HG03378 (cell line): ENCODE measurements at regions not wholly inside any gene's neighbourhood (a gene's known extent, or its start where the extent isn't known, plus 50 kb on each side); places are given as distances from the start of the nearest gene placed in this dataset.

Experiments used
- ATAC-seq: cut with Tn5 transposase; IDR thresholded peaks from one replicate; pipeline ENCODE4 v1.9.1; 2021; ENCODE audit warnings: mild to moderate bottlenecking, moderate library complexity; ENCODE audit not compliant: unreplicated experiment

DNA sequence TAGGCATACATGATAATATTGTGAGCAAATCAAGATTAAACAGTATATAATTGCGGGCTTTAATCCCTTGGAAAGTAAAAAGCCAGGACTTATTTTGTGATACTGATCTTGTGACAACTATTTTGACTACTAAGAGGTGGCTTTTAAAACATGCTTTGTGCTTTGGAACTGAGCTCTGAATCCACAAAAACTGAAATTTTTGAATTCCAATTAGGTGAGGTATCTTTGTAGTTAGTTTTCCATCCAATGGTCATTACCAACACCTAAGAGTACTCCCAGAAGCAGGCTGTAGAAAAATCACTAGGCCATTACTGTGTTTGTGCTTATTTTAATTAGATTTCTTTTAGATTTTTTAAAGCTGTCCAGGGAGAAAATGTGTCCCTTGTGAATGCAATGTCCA is 559.5 kb upstream of the WWC1 start:
- ATAC-seq, result no peak

GRCh38 chr5:167732499-167732898 is 558.9 kb upstream of the WWC1 start:
- ATAC-seq, result no peak

- ATAC-seq, result no peak
These were observed 554.5 kb upstream of the WWC1 start for GRCh38 chr5:167736992-167737391.

GRCh38 chr5:167743695-167744464 is 547.6 kb upstream of the WWC1 start:
- ATAC-seq, result no peak

- ATAC-seq, result no peak
These were observed 545.6 kb upstream of the WWC1 start for GRCh38 chr5:167745868-167746267.

DNA sequence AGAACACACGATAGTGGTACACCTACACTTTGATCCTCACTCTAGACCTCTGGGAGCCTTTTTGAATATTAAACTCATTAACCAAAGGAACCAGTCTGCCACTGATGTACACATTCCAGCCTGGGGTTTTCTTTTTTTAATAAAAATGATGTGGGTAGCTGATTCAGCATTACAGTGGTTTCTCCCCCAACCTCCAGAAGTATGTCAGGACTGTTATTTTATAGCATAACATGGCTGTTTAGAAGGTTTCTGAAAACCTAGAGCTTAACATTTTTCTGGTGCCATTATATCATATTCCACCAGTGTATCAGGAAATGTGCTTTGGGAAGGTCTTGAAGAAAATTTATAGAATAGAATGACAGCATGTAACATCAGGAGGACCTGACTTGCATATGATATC is 540.9 kb upstream of the WWC1 start:
- no peak for ATAC-seq

- ATAC-seq, result no peak
These were observed 538.5 kb upstream of the WWC1 start for GRCh38 chr5:167752936-167753335.

DNA sequence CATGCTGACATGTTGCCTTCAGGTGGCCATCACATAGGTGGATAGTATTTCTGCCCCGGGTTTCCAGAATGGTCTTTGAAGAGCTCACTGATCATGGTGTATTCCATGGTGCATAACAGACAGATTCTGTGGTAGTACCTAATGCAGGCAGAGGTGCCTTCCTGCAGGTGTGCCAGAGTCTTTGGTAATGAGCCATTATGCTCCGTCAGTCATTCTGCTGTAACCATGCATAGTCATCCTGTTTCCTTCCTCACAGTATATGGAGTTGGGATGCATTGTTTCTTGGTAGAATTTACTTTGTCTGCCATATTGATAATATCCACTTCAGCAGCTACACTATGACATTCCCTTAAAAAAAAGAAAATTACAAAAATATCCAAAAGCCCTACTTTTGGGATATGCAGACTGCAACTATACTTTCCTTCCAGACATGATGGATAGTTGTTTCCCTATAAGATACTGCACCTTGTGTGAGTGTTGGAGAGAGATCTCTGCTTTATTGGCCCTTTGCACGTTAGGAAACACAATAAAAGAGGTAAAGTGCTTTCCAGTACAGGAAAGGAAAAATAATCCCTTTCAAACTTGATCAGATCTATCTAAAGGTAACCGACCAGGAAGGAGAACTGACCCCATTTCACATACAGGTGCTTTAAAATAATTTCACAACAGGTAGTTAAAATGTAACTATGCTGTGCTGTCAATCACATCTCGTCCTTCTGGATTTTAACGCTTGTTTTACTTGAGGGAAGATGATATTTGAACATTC is 537.5 kb upstream of the WWC1 start:
- no peak for ATAC-seq

DNA sequence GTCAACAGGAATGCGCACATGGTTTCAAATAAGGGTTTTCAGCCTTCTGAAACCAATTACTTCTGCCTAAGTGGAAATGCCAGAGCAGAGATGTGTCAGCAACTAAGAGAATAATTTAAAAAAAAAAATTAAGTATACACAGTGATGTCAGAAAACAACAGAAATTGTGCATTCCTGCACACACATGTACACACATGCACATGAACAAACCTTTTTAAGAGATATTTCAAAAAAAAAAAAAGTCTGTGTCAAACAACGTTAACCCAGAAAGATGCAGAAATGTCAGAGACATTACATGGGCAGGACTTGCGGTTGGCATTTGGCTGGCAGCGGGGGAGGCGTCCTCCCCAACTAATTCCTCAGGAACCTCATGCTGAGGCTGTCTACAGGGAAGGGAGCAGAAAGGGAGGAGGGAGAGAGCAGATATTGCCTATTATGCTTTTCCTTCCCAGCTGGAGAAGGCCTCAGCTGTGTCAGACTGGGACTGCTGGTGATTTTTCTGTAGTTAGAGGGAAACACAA is 536.9 kb upstream of the WWC1 start:
- no peak for ATAC-seq

DNA sequence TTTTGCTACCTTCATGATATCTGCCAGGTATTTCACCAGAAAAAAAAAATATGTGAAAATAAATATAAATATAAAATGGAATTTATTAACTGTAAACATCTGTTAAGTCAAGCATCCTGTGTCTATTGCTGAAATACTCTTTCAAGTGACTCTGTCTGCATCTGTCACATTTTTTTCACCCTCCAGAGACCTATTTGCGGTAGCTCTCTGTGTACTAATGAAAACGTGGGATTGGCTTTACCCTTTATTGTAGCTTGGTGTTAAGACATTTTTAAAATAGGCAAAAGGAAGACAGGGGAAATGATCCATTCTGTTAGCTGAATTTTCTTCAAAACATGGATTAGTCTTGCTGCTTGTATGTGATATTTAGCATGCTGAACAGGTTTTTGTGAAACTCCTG is 536.0 kb upstream of the WWC1 start:
- ATAC-seq, result no peak

DNA sequence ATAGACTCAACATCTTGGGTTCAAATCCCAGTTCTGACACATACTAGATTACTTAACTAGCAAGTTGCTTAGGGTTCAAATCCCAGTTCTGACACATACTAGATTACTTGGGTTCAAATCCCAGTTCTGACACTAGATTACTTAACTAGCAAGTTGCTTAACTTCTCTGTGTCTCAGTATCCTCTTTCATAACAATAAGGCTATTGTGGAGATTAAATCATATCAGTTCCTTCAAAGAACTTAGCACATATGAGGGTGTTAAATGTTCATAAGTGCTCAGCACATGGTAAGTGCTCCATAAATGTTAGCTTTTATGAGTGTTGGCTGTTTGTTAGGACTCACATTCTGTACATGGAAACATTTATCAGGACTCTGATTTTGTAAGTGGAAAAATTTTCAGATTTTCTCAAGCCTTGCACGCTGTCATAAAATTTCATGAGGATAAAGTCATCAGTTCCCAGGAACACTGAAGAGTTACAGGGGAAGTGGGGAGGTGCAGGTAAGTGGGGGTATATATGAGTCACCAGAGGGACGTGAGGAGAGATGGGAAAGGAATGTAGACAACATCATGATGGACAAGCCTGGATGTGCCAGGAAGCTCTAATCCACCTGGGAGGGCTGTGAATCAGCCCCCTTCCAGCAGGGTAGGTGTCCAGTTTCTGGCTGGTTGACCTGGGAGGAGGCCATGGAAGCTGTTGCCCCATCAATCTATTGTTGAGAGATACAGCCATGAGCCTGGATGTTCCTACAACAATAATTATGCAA is 532.2 kb upstream of the WWC1 start:
- ATAC-seq, result no peak

DNA sequence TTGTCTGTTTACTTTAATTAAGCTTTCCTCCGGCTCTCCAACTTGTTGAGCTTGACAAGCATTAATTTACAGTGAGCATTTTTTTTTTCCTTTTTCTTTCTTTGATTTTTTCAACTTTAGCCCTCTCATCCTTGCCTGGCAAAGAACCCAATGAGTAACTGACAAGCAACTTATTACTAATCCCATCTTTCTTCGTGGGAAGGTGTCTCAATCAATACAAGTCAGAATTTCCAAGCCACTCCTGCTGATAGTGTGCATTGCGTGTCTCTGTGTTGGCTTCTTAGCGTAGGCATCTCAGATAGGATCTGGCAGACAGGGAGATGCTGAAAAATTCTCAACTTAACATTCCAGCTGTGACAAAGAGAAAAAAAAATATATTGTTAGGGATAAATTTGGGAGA is 527.7 kb upstream of the WWC1 start:
- ATAC-seq, result no peak

GRCh38 chr5:167764641-167765289 is 526.7 kb upstream of the WWC1 start:
- no peak for ATAC-seq

DNA sequence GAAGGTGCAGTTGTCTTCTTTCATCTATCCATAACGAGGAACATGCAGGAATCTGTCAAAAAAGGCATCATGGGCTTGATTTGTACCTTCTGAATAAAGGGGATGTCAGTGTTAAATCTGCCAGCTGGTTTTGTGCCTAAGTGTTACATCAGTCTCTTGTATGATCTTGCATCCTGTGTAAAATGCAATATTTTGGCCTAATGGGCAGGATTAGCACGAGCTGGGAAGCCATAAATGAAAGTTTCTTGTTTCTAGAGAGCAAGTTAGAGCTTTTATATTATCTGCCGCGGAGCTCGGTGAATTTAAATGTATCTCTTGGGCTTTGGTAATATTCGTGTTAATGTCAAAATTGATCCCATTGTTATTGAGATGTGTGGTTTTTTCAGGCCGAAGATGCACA is 526.1 kb upstream of the WWC1 start:
- no peak for ATAC-seq

DNA sequence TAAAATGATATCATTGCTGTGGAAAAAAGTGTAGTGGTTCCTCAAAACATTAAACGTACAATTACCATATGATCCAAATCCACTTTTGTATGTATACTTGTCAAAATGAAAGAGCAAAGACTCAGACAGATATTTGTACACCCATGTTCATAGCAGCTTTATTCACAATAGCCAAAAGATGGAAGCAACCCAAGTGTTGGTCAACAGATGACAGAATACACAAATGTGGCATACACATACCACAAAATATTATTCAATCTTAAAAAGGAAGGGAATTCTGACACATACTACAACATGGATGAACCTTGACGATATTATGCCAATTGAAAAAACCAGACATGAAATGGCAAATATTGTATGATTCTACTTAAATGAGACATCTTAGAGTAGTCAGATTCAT is 524.5 kb upstream of the WWC1 start:
- no peak for ATAC-seq

- no peak for ATAC-seq
These were observed 523.6 kb upstream of the WWC1 start for GRCh38 chr5:167767795-167768194.

- ATAC-seq, result no peak
These were observed 521.5 kb upstream of the WWC1 start for GRCh38 chr5:167769846-167770413.

DNA sequence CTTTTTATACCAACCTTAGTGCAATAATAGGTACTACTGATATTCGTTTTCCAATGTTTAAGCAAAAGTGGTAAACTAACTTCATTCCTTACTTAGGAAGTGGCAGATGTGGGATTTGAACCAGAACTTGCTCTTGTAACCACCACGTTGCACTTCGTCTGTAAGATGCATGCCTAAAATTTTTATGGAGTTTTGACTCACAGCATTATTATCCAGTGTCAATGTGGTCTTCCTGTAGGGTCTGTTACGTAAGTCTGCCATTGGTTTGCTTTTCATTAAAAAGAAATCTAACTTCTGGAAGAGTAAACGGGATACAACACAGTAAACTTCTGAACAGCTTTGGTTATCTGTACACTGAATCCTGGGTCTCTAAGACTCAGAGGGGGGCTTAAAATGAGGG is 521.0 kb upstream of the WWC1 start:
- ATAC-seq, result no peak

DNA sequence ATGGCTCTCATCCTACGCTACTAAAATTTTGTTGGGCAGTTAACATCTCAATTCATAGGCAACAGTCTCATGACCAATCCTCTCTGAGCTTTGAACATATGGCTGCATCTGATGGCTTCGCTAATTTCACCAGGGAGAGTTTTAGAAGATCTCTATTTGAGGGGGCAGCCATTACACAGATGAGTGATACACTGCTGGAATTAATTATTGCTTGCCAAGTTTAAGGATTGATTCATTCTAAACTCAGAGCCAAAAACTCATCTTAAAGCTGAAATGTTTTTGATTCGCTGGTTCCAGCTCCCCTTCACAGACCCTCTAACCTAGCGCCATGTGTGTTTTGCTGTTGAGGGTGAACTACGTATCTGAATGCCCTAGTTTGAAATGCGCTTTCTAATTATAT is 519.9 kb upstream of the WWC1 start:
- no peak for ATAC-seq

DNA sequence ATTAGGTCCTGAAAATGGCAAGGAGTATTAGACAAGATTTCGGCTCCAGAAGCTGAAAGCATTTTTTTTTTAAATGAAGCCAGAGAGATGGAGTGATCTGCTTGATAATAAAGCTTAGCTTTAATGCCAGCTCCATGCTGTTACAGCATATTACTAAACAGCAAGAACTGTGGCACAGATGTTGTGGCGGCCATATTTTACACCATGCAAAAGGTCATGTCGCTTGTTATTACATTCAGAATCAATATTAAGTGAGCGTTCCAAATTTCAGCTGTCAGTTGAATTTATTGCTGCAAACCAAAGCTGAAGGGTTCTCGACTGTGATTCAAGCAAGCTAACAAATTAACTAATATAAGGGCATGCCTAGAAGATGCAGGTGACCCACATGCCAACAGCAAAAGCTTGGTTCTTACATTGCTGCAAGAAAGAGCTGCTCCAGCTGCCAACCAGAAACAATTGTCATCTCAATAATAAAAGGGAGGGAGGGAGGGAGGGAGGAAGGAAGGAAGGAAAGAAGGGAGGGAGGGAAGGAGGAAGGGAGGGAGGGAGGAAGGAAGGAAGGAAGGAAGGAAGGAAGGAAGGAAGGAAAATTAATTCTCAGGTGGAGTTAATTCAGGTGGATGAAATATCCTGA is 517.7 kb upstream of the WWC1 start:
- no peak for ATAC-seq
